ENCODE measurements at regions not wholly inside any gene's neighbourhood (a gene's known extent, or its start where the extent isn't known, plus 50 kb on each side); places are given as distances from the start of the nearest gene placed in this dataset.

- Histone ChIP-seq H3K4me3 (ENCODE audit: low read length, poor library complexity, severe bottlenecking) (no peak overlapping the region), H3K27me3 (ENCODE audit: insufficient read depth, low read length, poor library complexity, severe bottlenecking) (no peaks in the 10 kb centered on the region), H4K20me1 (ENCODE audit: insufficient read depth, low read length, poor library complexity, severe bottlenecking) (no peaks in the 10 kb centered on the region), H3K4me1 (ENCODE audit: insufficient read depth, low read length, poor library complexity, severe bottlenecking) (peaks cover 12% of the 10 kb centered on the region), H3K9me3 (ENCODE audit: insufficient read depth, low read depth, low read length) (no peaks in the 10 kb centered on the region), H3K9me2 (replicated peaks; ENCODE audit: low read depth, low read length) (no peaks in the 10 kb centered on the region), H3K4me2 (ENCODE audit: low read depth, low read length, poor library complexity, severe bottlenecking) (peak overlapping the region; percentile 25), H2AFZ (ENCODE audit: low read length) (peak overlapping the region; percentile 21; the same call in 1 of the 2 replicates), H3K79me2 (ENCODE audit: insufficient read depth, low read length) (no peaks in the 10 kb centered on the region), H3K36me3 (ENCODE audit: insufficient read depth, low read length) (no peaks in the 10 kb centered on the region), H3F3A (ENCODE audit: low read depth) (0 out of 2 replicates have a peak, but pooled peaks cover 4% of the 10 kb centered on the region), H3K9ac (ENCODE audit: low read depth, low read length, poor library complexity, severe bottlenecking) (no peak overlapping the region)
- TF ChIP-seq EZH2phosphoT487 (IDR thresholded peaks at IDR 0.05; ENCODE audit: borderline replicate concordance), result no peak
- TF ChIP-seq CTCF (conservative IDR thresholded peaks at IDR 0.05; ENCODE audit: low read length), result peak; percentile 91
Measured at GRCh38 chr21:15552914-15553494, 176.8 kb upstream of the USP25 start.

DNA sequence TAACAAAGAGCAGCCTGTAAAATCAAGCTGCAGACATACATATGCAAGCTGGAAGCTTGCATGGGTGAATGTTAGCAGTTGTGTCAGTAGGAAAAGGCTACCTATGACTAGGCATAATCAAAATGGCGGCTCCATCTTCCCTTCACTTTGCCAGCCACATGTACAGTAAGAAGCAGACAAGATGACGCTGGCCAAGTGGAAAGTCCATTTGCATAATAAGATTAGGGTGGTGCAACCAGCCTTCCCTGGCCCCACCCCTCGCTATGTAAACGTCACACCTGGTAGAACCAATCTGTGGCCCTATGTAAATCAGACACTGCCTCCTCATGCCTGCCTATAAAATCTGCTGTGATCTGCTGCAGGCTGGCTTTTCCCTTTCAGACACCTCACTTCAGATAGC is 171.9 kb upstream of the USP25 start:
- no peaks in the 10 kb centered on the region for H3K9me3 ChIP-seq (ENCODE audit: insufficient read depth, low read depth, low read length)
- no peaks in the 10 kb centered on the region for H3K79me2 ChIP-seq (ENCODE audit: insufficient read depth, low read length)
- H3K4me1 ChIP-seq (ENCODE audit: insufficient read depth, low read length, poor library complexity, severe bottlenecking), result peaks cover 2% of the 10 kb centered on the region
- H2AFZ ChIP-seq (ENCODE audit: low read length), result no peak overlapping the region
- H3K36me3 ChIP-seq (ENCODE audit: insufficient read depth, low read length), result no peaks in the 10 kb centered on the region
- H3K4me3 ChIP-seq (ENCODE audit: low read length, poor library complexity, severe bottlenecking), result no peak overlapping the region
- no peak for TF ChIP-seq CTCF (conservative IDR thresholded peaks at IDR 0.05; ENCODE audit: low read length)
- no peak for TF ChIP-seq EZH2phosphoT487 (IDR thresholded peaks at IDR 0.05; ENCODE audit: borderline replicate concordance)
- no peaks in the 10 kb centered on the region for H3F3A ChIP-seq (ENCODE audit: low read depth)
- H3K9me2 ChIP-seq (replicated peaks; ENCODE audit: low read depth, low read length), result no peaks in the 10 kb centered on the region
- no peaks in the 10 kb centered on the region for H4K20me1 ChIP-seq (ENCODE audit: insufficient read depth, low read length, poor library complexity, severe bottlenecking)
- H3K4me2 ChIP-seq (ENCODE audit: low read depth, low read length, poor library complexity, severe bottlenecking), result no peak overlapping the region
- no peaks in the 10 kb centered on the region for H3K27me3 ChIP-seq (ENCODE audit: insufficient read depth, low read length, poor library complexity, severe bottlenecking)
- no peak overlapping the region for H3K9ac ChIP-seq (ENCODE audit: low read depth, low read length, poor library complexity, severe bottlenecking)

- Histone ChIP-seq H3K9me2 (replicated peaks; ENCODE audit: low read depth, low read length) (no peaks in the 10 kb centered on the region), H3K36me3 (ENCODE audit: insufficient read depth, low read length) (no peaks in the 10 kb centered on the region), H3K4me3 (ENCODE audit: low read length, poor library complexity, severe bottlenecking) (no peak overlapping the region), H3K9me3 (ENCODE audit: insufficient read depth, low read depth, low read length) (no peaks in the 10 kb centered on the region), H3K4me1 (ENCODE audit: insufficient read depth, low read length, poor library complexity, severe bottlenecking) (no peaks in the 10 kb centered on the region), H3F3A (ENCODE audit: low read depth) (no peaks in the 10 kb centered on the region), H2AFZ (ENCODE audit: low read length) (no peak overlapping the region), H3K27me3 (ENCODE audit: insufficient read depth, low read length, poor library complexity, severe bottlenecking) (no peaks in the 10 kb centered on the region), H3K4me2 (ENCODE audit: low read depth, low read length, poor library complexity, severe bottlenecking) (no peak overlapping the region), H4K20me1 (ENCODE audit: insufficient read depth, low read length, poor library complexity, severe bottlenecking) (no peaks in the 10 kb centered on the region), H3K79me2 (ENCODE audit: insufficient read depth, low read length) (no peaks in the 10 kb centered on the region), H3K9ac (ENCODE audit: low read depth, low read length, poor library complexity, severe bottlenecking) (no peak overlapping the region)
- TF ChIP-seq CTCF (conservative IDR thresholded peaks at IDR 0.05; ENCODE audit: low read length) (no peak), EZH2phosphoT487 (IDR thresholded peaks at IDR 0.05; ENCODE audit: borderline replicate concordance) (no peak)
Measured at GRCh38 chr21:15558884-15559283, 170.9 kb upstream of the USP25 start.
